Inferior parietal cortex (tissue), 1 donor: ENCODE measurements at regions not wholly inside any gene's neighbourhood (a gene's known extent, or its start where the extent isn't known, plus 50 kb on each side); places are given as distances from the start of the nearest gene placed in this dataset.
"Not testable (repeated sequence)": the region's sequence is repeated elsewhere in the genome, so short reads cannot be mapped to it uniquely, and the experiment has no call there.

Experiments
- DNase-seq: peaks from one replicate; pipeline ENCODE4 v3.0.0-alpha.2; 2016; ENCODE audit errors: extremely low spot score

DNA sequence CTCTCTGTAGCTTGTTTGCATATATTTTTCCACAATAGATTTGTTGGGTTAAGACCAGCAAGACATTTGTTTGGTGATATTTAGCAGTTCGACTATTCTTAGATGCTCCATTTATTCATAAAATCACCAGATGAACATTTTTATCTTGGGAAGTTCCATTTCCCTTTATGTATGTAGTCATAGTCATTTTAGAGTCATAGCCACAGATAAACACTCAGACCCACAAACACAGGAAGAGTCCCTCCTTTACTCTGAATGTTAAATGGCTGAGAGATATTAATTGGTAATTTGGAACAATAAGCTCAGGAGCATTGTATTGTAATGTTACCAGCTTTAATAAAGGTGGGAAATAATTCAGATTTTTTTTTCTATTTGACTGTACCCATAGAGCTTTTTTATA is 1608.7 kb downstream of the STIM2 start:
- no peak for DNase-seq

DNA sequence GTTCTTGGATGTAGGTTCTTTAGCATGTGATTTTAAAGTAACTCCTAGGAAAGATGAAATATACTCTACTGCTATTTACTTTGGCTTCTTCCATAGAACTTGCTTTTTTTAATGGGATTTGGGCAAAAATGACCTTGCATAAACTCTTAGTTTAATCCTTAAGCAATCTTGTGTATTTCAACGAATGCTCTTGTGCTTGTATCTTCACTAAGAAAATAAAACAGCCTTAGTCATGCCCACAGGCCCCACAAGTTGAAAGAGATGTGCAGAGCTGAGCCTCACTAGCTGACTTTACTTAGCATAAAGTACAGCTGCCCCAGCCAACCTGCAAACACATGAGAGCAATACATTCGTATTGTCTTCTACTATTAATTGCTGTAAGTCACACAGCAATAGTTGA is 1609.2 kb downstream of the STIM2 start:
- no peak for DNase-seq

DNA sequence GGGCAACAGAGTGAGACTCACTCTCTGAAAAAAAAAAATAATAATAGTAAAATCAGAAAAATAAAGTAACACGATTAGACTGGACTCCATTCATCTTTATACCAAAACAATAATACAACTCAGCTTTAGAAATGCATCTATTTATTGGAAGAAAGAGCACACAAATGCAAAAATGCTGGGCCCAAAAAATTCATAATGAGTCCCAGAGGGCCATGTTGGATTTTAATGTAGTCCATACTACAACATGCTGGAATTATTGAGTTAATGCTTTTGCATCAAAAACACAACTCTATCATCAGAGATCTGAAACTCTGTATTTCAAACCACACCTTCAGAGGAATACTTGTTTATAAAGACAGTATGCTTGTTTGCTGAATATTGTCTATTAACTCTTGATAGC is 1614.7 kb downstream of the STIM2 start:
- DNase-seq, result no peak

DNA sequence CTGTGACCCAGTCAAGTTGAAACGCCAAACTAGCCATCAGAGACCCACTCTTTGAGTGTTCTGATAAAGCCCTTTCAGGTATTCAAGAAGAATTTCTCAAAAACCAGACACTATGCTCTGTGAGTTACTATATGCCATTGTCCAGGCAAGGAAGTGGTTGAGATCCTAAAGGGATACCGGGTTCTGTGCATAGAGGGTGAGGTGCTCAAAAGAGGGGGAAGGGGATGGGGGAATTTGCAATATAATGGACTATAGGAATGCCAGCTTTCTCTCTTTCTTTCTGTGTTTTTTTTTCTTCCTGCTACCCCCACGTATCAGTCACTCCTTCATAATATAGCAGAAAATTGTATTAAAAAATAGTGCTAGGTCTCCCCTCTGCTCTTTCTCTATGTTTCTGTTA is 1619.0 kb downstream of the STIM2 start:
- no peak for DNase-seq

DNA sequence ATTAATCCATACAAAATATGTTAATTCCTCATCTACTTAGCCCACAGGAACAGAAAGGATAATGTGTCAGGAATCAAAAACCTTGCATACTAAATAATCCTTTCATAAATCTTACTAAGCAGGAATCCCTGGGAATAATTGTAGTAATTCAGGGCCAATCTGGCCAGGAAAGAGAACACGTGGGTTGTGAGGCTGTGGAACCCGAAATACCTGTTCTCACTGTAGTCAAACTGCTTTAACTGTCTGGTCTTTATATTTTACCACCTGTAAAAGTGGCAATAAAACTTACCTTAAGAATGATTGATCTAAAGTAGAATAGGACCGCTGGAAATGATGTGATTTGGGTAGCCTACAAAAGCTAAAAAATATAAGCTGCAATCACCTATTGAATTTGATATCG is 1620.9 kb downstream of the STIM2 start:
- no peak for DNase-seq

DNA sequence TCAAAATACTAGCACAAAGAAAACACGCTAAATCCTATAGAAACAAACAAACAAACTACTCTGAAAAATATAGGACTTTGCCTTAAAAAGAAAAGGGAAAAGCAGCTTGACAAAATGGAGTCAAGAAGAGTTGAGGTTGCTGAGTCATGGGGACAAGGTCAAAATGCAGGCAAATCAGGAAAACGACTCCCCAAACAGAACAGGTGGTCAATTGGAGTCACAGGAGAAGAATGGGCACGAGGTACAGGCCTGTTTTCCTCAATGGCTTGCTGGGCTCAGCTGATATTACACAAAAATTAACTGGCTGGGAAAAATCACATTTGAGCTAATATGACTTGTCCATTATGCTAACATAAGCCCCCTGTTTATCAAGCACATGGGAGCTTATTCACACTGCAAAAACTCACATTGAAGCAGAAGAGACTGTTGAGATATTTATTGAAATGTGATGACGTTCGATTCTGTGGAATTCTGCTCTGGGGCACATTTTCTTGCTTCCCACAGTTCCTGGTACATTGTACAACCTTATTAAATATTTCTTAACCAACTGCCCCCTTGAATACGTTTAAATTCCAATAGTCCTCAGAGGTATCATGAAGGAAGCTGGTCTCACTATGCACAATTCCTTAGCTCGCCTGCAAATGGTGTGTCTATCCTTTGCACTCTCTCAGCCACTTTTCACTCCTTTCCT is 1622.1 kb downstream of the STIM2 start:
- DNase-seq, result no peak

DNA sequence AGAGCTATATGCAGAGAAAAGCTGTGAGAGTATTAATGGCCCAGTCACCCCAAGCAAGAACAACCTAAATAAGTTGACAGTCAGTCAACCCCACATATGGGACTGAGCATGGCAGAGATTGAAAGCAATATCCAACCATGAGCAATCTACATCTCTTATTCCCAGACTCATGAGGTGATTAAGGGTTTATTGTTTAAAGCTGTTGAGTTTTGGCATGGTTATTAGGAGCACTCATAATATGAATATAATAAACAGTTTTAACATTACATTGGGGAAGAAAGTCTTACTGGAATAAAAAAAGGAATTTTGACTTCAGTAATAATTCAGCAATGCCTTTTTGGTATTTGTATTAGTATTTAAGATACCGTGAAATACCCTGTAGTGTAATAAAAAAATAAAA is 1627.4 kb downstream of the STIM2 start:
- DNase-seq, result no peak

DNA sequence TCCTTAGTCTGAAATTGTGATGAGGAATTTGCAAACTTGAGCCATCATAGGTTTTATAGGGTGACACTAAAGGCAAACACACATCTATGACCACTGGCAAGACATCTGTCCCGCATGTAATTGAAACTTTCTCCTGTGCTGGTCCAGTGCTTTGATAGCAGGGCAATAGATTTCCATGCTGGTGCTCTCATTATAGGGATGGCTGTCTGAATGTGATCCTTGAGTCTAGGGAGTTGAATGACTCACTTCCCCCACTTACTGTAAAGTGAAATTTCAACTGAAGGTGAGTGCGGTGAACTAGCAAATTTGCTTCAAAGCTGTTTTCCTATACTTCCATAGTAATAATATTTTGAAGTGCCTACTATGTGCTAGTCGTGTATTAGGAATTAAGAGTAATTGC is 1630.0 kb downstream of the STIM2 start:
- no peak for DNase-seq

DNA sequence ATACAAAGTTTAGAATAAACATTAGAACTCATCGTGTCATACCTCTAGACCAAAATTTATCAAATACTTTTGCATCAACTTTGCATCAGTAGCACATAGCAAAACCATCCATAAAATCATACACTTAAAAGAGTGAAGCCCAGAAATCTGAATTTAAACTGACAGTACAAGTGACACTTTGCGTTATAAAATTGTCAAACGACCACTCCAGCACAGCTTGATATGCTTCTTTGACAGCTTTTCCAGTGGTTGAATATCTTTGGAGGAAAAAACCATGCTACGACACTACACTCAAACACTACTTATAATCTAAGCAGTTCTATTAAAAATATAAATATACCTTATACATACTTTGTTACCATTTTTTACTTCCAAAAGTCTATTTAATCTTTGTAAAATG is 1644.4 kb downstream of the STIM2 start:
- DNase-seq, result no peak

DNA sequence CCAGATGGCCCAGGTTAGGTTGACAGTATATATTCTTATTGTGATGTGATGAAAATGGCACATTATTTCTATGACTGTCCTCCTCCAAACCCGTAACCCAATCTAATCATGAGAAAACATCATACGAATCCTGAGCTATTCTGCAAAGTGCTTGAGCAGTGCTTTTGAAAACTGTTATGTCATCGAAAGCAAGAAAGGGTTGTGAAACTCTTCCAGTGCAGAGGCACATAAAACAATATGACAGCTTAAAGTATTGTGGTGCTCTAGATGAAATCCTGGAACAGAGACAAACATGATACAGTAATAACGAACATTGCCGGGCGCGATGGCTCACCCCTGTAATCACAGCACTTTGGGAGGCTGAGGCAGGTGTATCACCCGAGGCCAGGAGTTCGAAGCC is 1648.0 kb downstream of the STIM2 start:
- DNase-seq, result no peak

DNA sequence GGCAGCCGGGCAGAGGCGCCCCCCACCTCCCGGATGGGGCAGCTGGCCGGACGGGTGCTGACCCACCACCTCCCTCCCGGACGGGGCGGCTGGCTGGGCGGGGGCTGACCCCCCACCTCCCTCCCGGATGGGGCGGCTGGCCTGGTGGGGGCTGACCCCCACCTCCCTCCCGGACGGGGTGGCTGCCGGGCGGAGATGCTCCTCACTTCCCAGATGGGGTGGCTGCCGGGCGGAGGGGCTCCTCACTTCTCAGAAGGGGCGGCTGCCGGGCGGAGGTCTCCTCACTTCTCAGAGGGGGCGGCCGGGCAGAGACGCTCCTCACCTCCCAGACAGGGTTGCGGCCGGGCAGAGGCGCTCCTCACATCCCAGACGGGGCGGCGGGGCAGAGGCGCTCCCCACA is 1654.1 kb downstream of the STIM2 start:
- DNase-seq, result not testable (repeated sequence)

DNA sequence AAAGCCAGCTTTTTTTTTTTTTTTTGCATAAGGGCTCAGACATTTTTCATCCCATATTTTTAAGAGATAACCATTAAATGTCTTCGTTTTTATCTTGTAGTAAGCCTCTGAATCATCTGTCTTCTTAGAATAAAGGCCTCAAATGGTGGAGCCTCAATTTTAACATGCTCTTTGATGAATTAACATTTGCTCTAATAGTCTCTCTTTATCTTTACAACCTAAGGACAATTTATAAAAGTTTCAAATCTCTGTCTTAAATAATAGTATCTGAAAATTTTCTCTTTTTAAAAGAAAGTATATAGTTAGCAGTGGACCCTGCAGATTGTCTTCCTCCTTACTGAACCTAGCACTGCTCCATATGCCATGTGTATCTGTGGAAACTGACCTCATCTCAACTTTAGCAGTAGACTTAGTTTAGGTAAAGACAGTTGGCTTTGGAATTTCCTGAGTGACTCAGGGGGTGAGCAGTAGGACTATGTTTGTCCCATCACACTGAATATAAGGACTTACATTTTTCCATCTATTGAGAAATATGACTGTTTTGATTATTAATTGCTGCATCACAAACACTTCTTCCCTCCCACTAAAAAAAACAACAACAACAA is 1658.0 kb downstream of the STIM2 start:
- DNase-seq, result no peak

DNA sequence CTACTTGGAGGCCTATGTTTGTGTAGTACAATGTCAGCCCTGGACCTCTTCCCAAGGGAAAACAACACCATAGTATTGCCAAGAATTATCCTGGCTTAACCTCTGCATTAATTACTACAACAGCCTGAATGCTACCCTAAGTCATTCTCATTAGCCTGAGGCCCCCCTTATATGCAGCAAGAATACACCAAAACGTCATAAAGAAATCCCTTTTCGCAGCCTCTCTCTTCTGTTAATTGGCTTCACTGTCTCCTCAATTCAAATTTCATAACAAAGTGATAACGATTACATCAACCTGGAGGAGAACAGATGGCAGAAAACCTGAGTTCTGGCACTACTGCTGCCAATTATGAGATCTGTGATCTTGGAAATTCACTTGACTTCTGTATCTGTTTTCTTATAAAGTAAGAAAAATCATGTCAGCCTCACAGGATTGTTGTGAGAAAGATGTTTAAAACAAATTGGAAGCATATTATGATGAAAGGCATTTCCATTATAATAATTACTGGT is 1663.1 kb downstream of the STIM2 start:
- DNase-seq, result peak; percentile 47

DNA sequence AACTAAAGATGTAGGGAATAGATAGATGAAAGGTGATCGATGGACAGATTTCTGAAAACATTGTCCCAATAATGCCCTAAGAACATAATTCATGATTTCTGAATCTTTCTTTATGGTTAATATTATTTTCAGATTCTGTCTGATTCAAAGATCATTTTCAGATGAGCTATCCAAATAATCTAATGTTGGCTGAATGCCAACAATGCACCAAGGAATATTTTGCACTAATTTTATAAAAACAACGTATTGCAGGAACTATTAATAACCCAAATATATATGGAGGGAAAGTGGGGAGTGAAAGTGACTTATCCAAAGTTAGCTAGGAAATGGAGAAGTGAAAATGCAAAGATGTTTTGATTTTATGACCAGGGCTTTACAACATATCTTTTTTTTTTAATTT is 1675.5 kb downstream of the STIM2 start:
- no peak for DNase-seq

DNA sequence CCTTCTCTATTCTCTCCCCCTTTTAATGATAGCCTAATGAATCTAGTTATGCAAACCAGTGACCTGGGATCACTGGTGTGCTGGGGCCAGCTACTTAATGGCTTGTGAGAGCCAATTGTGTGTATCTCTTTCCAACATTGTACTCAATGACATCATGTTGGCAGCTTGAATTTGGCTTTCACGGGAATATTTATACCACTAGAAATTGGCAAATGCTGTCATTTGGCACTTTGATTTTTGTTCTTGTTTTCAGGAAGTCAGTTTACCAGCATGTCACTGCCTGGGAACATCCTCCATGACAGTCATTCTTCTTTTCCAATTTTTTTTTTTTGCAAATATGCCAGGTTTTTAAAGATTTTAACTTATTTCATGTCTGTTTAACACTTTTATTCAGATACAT is 1685.3 kb downstream of the STIM2 start:
- DNase-seq, result no peak

DNA sequence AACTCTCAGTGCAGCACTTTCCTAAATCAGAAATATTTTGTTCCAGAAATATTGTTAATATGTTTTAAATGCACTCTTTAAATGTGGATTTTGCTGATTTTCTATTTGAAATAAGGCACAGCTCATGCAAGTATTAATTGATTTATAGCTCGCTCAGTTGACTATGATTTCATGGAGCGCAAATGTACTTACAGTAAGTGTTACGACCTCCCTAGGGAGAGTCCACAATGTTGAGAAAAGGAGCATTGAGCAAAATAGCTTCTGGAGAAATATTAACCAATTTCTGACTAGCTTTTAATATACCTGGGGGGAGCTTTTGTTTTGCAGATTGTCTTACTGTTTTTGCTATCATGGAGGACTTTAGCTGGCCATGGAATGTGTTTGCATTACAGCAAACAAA is 1687.5 kb downstream of the STIM2 start:
- DNase-seq, result no peak

DNA sequence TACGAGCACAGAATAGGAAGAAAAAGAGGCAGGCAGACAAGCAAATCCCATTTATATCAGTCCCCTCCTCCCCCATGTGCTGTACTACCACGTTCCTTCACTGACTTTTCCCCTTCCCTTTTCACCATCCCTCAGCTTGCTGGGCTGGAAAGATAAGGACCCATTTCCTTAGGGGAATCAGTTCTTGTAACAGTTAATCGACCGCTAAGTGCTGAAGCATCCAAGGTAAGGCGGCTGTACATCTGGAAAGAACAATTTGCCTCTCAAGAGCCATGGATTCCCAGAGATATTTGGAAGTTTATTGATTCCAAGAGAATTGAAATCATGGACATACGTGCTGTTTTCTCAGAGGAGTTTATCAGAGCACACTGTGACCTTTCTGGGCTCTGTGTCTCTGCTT is 1688.0 kb downstream of the STIM2 start:
- no peak for DNase-seq

DNA sequence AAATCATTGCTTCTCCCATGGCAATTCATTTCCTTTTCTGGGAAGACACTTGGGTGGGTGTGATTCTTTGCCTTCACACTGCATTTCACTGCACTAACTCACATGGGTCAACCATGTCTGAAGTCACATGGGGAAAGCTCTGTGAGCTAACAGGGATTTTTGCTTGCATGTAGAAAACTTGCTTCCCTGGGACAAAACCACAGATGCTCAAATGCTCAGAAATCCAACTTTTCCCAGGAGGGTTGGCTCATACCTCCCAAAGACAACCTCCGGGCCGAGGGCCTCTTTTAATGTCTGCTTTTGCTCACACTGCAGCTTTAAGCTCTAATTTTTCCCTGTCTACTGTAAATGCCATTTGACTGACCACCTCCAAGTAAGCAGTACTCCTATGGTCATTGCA is 1695.2 kb downstream of the STIM2 start:
- no peak for DNase-seq

DNA sequence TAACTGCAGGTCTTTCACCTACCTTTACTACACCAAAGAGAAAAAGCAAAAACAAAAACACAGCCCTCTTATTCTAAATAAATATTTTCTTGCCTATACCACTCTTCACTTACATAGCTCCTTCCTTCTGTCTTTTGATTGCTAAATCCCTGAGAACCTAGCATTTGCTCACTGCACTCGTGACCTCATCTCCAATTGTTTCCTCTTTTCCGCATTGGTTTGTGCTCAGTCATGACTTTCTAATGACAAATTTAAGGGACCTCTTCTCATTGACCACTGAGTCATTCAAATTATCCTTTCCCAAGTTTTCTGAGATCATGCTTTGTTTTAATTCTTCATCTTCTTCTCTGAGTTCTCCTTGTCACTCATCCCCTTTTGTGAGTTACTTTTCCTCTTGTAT is 1697.1 kb downstream of the STIM2 start:
- DNase-seq, result no peak

DNA sequence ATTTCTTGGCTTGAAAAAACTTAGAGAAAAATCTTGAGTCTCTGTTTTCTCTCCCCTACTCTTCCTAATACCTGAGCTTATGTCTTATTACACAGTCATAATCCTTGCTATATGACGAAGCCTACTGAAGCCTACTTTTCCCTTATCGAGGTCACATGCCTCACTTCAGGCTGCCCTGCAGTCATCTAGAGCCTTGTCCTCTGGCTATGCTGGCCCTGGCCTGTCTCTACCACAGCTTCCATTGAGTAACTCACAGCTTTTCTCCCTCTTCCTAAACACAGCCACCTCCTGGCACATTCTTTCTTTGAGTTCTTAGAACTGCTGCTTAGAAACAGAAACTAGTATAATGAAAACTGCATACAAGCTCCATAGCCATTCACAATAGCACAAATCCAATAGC is 1698.3 kb downstream of the STIM2 start:
- no peak for DNase-seq

DNA sequence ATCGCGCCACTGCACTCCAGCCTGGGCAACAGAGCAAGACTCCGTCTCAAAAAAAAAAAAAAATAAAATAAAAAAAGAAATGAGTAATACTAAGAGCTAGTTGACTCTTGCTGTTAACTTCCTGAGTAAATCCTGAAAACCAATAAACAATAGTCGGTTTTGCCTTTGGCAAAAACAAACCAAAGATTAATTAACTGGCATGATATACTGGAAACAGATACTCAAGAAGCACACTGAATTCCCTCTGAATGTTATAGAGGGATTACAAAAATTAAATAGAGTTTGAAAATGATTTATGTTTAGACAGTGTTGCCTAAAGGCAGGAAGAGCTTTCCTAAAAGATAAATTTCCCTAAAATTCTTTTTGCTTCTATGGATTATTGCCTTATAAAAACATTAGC is 1702.3 kb downstream of the STIM2 start:
- no peak for DNase-seq

DNA sequence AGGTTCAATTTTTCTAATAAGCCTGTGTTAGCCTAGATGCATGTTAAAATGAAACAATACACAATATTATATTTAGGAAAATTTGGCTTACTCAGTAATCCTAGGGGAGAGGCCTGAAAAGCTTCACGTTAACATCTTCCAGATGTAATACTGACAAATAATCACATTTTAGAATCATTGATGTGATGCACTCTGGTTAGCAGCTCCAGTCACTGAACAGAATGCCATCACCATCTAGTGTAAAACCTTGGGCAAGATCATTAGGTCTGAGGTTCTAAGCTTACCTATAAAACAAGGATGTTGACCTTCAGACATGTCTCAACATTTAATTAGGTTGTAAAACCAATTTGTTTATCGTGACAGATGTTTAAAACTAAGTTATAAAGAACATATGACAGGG is 1704.8 kb downstream of the STIM2 start:
- DNase-seq, result no peak

DNA sequence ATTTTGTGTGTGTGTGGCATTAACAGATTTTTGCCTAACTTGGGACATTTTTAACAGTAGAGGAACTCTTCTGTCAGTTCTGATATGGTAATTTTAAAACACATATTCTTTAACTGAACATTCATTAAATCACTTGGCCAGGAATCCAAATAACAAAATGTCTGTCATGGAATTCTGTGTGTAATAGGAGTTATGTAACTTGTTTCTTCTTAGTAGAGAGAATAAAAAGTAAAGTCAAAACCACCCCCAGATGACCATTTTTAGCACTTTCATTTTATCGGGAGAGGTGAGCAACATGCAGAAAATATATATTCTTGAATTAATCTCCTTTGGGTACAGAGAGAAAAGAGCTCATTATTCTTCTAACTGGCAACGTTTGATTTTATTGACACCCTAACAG is 1740.3 kb downstream of the STIM2 start:
- DNase-seq, result peak; percentile 48

DNA sequence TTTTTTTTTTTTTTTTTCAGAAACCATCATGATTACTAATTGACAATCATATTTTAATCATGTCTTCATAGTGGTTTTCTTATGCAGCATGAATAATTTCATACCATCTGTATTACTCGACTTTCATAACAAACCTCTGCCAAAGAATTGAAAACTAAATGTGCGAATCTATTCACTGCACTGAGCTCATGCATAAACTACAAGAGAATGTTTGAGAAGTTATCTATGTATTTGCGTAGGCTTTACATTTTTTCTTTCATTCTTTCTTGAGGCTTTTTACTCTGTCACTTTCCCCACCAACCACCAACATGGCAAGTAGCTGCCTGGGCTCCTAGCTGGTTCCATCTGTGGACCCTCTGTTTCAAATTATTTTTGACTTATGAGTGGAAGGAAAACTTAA is 1761.0 kb downstream of the STIM2 start:
- no peak for DNase-seq
